ENCODE measurements at regions not wholly inside any gene's neighbourhood (a gene's known extent, or its start where the extent isn't known, plus 50 kb on each side); places are given as distances from the start of the nearest gene placed in this dataset.

DNA sequence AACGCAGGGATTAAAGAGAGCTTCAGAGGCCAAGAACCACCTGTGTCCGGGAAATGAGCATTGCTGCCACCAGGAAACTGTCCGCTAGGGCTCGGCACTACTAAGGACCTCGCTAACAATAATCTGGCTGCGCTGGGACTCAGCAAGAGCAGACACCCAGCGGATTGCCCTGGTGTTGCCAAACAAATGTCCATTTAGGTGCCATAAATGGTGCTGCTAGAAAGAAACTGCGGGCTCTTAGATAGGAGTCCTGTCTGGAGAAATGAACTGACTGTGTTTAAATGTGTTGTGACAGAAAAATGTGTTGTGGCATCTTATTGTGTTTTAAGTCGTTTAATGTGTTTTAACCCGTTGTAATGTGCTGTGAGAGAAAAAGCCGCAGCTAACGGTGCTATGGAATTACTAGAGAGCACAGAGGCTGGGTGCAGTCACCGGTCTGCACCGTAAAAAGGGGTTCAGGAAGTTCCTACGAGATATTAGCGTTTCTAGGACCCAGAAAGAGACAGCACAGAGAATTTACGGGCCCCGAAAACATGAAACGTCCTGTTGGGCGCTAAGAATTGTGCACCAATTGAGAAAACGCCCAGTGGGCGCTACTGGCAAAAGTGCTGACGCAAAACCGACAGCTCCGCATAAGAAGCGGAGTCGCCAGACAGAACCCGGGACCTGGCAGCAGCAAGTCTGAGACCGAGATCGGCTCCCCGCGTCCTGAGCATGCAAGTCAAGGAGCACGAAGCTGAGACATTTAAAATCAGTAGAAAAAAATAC lies 90.6 kb downstream of the ANXA2R start:
- H3K4me3 ChIP-seq (ENCODE audit: extremely low read depth in 1 of 4, insufficient read depth in 2 of 4, low read depth in 3 of 4, low read length in 4 of 4): no peak overlapping the region
- H2AFZ ChIP-seq (ENCODE audit: low read length): 0 out of 2 replicates have a peak overlapping the region, but pooled peaks have one; percentile 28
- peaks cover 0 to 3% (median under 1%) of the 10 kb centered on the region in 4 experiments; a peak in 2 of 7 replicates for H3K27me3 ChIP-seq (replicated peaks in 1 of 4; ENCODE audit: control insufficient read depth in 3 of 4, extremely low read depth in 1 of 4, insufficient read depth in 3 of 4, low read length in 3 of 4)
- no peak overlapping the region; a peak in 1 of 4 replicates for H3K4me2 ChIP-seq (ENCODE audit: insufficient read depth in 1 of 2, low read depth in 2 of 2, low read length in 2 of 2)
- DNase-seq (ENCODE audit: low read depth in 1 of 2, low spot score in 2 of 2) (no peak), FAIRE-seq (no peak)
- H3K4me1 ChIP-seq (replicated peaks in 1 of 4; ENCODE audit: control insufficient read depth in 3 of 4, insufficient read depth in 4 of 4, low read length in 3 of 4): peaks cover 0 to 3% (median 0%) of the 10 kb centered on the region in 4 experiments; a peak in 2 of 7 replicates
- POLR2A ChIA-PET (ENCODE audit: partially characterized antibody): interaction anchor here (0.6 to 1.1 kb wide), 2 partner anchors 11 to 553 kb away, joined by 3 to 4 read pairs; no protein-coding TSS in a partner anchor
- no peak overlapping the region for H4K5ac ChIP-seq (ENCODE audit: insufficient read length, low read depth, low read length)
- H2AK5ac ChIP-seq (ENCODE audit: low read depth, low read length): no peak overlapping the region
- H2BK5ac ChIP-seq (ENCODE audit: low read depth, low read length): no peak overlapping the region
- no peak overlapping the region for H4K8ac ChIP-seq (ENCODE audit: extremely low read depth, insufficient read depth, low read length)
- CTCF ChIA-PET (ENCODE audit: partially characterized antibody): interaction anchor here (0.5 kb wide), 1 partner anchor 11 kb away, joined by 3 read pairs; no protein-coding TSS in a partner anchor
- no peak overlapping the region for H2BK20ac ChIP-seq (ENCODE audit: low read length)
- H2BK12ac ChIP-seq (ENCODE audit: low read depth, low read length): 0 out of 2 replicates have a peak overlapping the region, but pooled peaks have one; percentile 75
- no peak overlapping the region for H3K56ac ChIP-seq (replicated peaks; ENCODE audit: insufficient read length, low read depth, low read length)
- no peaks in the 10 kb centered on the region for H4K20me1 ChIP-seq (replicated peaks in 1 of 2; ENCODE audit: control insufficient read depth in 1 of 2, insufficient read depth in 2 of 2, low read length in 2 of 2)
- peaks cover 0 to 4% (median 1%) of the 10 kb centered on the region in 4 experiments; a peak in 2 of 8 replicates for H3K36me3 ChIP-seq (ENCODE audit: control insufficient read depth in 2 of 4, insufficient read depth in 4 of 4, low read length in 3 of 4)
- no peaks in the 10 kb centered on the region for H3K23me2 ChIP-seq (ENCODE audit: low read depth, low read length)
- H3K4ac ChIP-seq (replicated peaks; ENCODE audit: insufficient read length, low read depth, low read length): no peak overlapping the region
- H2BK120ac ChIP-seq (replicated peaks; ENCODE audit: low read depth, low read length): no peak overlapping the region
- 89% methylated on average over 33 of the region's 33 CpGs; no CpG with 5 or more reads in 1 of the 2 experiments for WGBS, 2 experiments (ENCODE audit: extremely low coverage in 1 of 2, insufficient coverage in 1 of 2, insufficient read length in 1 of 2, insufficient replicate concordance in 2 of 2, low coverage in 1 of 2, low lambda C conversion rate in 2 of 2, missing lambda C conversion rate in 1 of 2)
- H3K9me3 ChIP-seq (ENCODE audit: insufficient read depth in 2 of 2, low read depth in 1 of 2, low read length in 1 of 2): peaks cover 20 to 29% of the 10 kb centered on the region in 2 experiments
- no peak overlapping the region for H3K9ac ChIP-seq (replicated peaks in 1 of 4; ENCODE audit: extremely low read depth in 1 of 4, low read depth in 3 of 4, low read length in 3 of 4)
- no peak overlapping the region for H3K23ac ChIP-seq (ENCODE audit: insufficient read length)
- no peaks in the 10 kb centered on the region for H3K79me1 ChIP-seq (ENCODE audit: low read depth, low read length)
- peak overlapping the region; percentile 61; the same call in 1 of the 2 replicates for H2BK15ac ChIP-seq (ENCODE audit: low read length)
- H3K27ac ChIP-seq (ENCODE audit: low read depth, low read length): no peak overlapping the region
- no peak overlapping the region for H3K14ac ChIP-seq (ENCODE audit: insufficient read length)
- H4K91ac ChIP-seq (replicated peaks; ENCODE audit: insufficient read length, low read length): peak overlapping the region; percentile 65
- H3K18ac ChIP-seq (ENCODE audit: extremely low read depth, low read length): no peak overlapping the region
- no peaks in the 10 kb centered on the region for H3K79me2 ChIP-seq (ENCODE audit: control insufficient read depth in 1 of 2, insufficient read depth in 2 of 2, low read length in 2 of 2)
- TF ChIP-seq CTBP2 (IDR thresholded peaks at IDR 0.05; ENCODE audit: borderline replicate concordance, insufficient read depth, insufficient read length, low read length) (no peak), EGR1 (IDR thresholded peaks at IDR 0.05; ENCODE audit: borderline replicate concordance, low read depth, low read length) (no peak), YY1 (IDR thresholded peaks at IDR 0.05; ENCODE audit: low read depth, low read length) (no peak), CHD2 (IDR thresholded peaks at IDR 0.05; ENCODE audit: low read length) (no peak), SIX5 (IDR thresholded peaks at IDR 0.05; ENCODE audit: low read depth, low read length) (no peak), BRCA1 (IDR thresholded peaks at IDR 0.05; ENCODE audit: low read depth, low read length) (no peak), PHF8 (conservative IDR thresholded peaks at IDR 0.05; ENCODE audit: low read depth, low read length) (no peak), SUZ12 (IDR thresholded peaks at IDR 0.05; ENCODE audit: low read length) (no peak), EZH2 (IDR thresholded peaks at IDR 0.05; ENCODE audit: low read depth, low read length, severe bottlenecking) (no peak)
- TF ChIP-seq, protein P1, sequence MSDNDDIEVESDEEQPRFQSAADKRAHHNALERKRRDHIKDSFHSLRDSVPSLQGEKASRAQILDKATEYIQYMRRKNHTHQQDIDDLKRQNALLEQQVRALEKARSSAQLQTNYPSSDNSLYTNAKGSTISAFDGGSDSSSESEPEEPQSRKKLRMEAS (IDR thresholded peaks at IDR 0.05): no peak
- TF ChIP-seq, protein P2, sequence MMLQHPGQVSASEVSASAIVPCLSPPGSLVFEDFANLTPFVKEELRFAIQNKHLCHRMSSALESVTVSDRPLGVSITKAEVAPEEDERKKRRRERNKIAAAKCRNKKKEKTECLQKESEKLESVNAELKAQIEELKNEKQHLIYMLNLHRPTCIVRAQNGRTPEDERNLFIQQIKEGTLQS (IDR thresholded peaks at IDR 0.05; ENCODE audit: insufficient read depth, low read depth, low read length): no peak
